ENCODE measurements at regions not wholly inside any gene's neighbourhood (a gene's known extent, or its start where the extent isn't known, plus 50 kb on each side); places are given as distances from the start of the nearest gene placed in this dataset.

DNA sequence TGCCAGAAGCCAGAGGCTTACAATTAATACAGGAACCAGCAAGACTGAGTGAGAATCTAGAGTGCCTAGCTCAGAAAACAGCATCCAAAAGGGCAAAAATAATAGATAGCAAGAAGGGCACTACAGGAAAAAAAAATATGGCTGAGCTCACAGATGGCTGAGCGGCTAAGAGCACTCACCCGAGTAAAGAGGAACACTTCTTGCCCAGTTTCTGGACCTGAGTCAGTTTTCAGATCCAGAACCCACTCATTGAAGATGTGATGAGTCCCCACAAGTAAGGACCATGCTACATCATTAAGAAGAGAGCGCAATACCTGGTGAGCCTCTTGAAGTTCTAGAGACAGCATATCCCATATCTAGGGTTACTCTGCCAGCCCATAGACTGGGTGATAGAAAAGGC lies 65.5 kb upstream of the MAP3K1 start:
- ATAC-seq (no peak), DNase-seq (no peak)
- H3K27me3 ChIP-seq (ENCODE audit: insufficient read depth in 3 of 3, low read length in 2 of 3) = no peaks in the 10 kb centered on the region
- no peak overlapping the region for H3K4me3 ChIP-seq
- intact Hi-C loops (cut with DNase I) = no loop called here
- H3K27ac ChIP-seq = no peak overlapping the region
- TF ChIP-seq, protein P1, sequence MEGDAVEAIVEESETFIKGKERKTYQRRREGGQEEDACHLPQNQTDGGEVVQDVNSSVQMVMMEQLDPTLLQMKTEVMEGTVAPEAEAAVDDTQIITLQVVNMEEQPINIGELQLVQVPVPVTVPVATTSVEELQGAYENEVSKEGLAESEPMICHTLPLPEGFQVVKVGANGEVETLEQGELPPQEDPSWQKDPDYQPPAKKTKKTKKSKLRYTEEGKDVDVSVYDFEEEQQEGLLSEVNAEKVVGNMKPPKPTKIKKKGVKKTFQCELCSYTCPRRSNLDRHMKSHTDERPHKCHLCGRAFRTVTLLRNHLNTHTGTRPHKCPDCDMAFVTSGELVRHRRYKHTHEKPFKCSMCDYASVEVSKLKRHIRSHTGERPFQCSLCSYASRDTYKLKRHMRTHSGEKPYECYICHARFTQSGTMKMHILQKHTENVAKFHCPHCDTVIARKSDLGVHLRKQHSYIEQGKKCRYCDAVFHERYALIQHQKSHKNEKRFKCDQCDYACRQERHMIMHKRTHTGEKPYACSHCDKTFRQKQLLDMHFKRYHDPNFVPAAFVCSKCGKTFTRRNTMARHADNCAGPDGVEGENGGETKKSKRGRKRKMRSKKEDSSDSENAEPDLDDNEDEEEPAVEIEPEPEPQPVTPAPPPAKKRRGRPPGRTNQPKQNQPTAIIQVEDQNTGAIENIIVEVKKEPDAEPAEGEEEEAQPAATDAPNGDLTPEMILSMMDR (IDR thresholded peaks at IDR 0.05) = no peak
- H3K36me3 ChIP-seq (ENCODE audit: insufficient read depth in 1 of 2, low read depth in 1 of 2) = no peaks in the 10 kb centered on the region
- no peaks in the 10 kb centered on the region for H3K4me1 ChIP-seq
- H3K9me3 ChIP-seq = peaks cover 4% of the 10 kb centered on the region
- 76 to 94% (median 93%) methylated on average over 3 of the region's 3 CpGs for WGBS, 3 donors

DNA sequence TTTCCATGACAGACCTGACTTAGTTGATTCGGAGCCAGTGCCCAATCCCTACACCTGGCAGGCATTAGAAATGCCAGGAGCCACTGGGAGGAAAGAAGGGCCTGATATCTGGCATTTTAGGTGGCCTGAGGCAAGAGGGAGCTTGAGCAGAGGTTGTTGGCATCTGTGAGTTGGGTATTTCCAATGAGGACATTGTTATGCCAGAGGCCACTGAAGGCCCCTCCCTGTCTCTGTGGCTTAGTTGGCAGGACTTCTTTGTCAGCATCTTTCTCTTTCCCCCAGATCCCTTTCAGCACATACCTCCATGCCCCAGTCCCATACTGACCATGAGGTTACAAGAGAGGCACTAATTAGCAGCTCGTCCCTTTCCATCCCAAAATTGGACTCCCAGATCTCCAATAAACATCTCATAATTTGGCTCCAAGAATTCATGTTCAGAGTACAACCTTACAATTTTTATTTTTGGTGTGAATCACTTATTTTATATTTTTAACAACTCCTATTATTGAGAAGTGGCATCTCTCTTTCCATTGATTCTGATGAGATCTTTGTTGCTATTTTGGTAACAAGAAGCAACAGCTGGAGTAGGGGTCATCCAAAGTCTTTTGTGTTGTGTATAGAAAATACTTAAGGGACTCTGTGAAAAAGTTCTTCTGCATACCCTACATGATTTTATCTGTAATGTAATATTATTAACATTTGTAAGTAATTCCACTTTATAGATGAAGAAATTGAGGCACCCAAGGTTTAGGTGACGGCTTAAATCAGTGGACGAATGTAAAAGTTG lies 68.6 kb upstream of the MAP3K1 start:
- Histone ChIP-seq H3K27me3 (ENCODE audit: insufficient read depth in 3 of 3, low read length in 2 of 3) (no peaks in the 10 kb centered on the region), H3K36me3 (ENCODE audit: insufficient read depth in 1 of 2, low read depth in 1 of 2) (no peaks in the 10 kb centered on the region), H3K4me1 (no peaks in the 10 kb centered on the region), H3K9me3 (no peaks in the 10 kb centered on the region), H3K4me3 (no peak overlapping the region), H3K27ac (no peak overlapping the region)
- WGBS, 3 donors = 76 to 84% (median 78%) methylated on average over 4 of the region's 4 CpGs
- TF ChIP-seq, protein P1 (IDR thresholded peaks at IDR 0.05) = no peak
- ATAC-seq (no peak), DNase-seq (no peak)
- intact Hi-C loops (cut with DNase I) = no loop called here

DNA sequence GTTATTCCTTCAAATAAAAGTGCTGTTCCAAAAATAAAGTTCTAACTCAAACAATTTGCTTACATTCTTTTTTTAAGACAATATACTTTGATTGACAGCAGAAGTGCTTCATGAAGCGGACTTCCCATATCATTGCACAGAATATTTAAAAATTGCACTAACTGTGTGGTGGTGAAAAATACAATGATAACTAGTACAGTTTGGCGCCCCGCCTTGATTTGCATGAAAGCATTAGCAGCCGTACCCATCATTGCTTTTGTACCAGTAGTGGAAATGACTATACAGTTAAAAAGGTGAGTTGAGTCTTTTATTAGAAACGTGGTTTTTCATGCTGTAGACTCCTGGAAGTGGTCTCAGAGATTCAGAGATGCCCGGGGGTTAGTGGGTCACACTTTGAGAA lies 69.5 kb upstream of the MAP3K1 start:
- Histone ChIP-seq H3K36me3 (ENCODE audit: insufficient read depth in 1 of 2, low read depth in 1 of 2) (no peaks in the 10 kb centered on the region), H3K27me3 (ENCODE audit: insufficient read depth in 3 of 3, low read length in 2 of 3) (no peaks in the 10 kb centered on the region), H3K27ac (no peak overlapping the region), H3K9me3 (no peaks in the 10 kb centered on the region), H3K4me3 (no peak overlapping the region), H3K4me1 (no peaks in the 10 kb centered on the region)
- TF ChIP-seq, protein P1 (IDR thresholded peaks at IDR 0.05) = no peak
- DNase-seq (no peak), ATAC-seq (no peak)
- WGBS, 3 donors = 92 to 95% (median 93%) methylated on average over 6 of the region's 6 CpGs
- intact Hi-C loops (cut with DNase I) = no loop called here

DNA sequence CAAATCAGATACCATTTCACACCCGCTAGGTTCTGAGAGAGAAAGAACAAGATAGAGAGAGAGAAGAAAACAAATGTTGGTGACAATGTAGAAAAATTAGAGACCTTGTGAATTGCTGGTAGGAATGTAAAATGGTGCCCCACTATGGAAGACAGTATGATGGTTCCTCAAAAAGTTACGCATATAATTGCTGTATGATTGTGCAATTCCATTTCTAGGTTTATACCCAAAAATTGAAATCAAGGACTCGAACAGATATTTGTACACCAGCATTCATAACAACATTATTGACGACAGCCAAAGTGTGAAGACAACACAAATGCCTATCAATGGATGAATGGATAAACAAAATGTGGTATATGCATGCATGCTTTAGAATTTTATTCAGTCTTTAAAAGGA lies 74.5 kb upstream of the MAP3K1 start:
- Histone ChIP-seq H3K4me3 (no peak overlapping the region), H3K27me3 (ENCODE audit: insufficient read depth in 3 of 3, low read length in 2 of 3) (no peaks in the 10 kb centered on the region), H3K27ac (no peak overlapping the region), H3K9me3 (no peaks in the 10 kb centered on the region), H3K36me3 (ENCODE audit: insufficient read depth in 1 of 2, low read depth in 1 of 2) (no peaks in the 10 kb centered on the region), H3K4me1 (no peaks in the 10 kb centered on the region)
- intact Hi-C loops (cut with DNase I) = no loop called here
- ATAC-seq = no peak
- no peak for DNase-seq
- TF ChIP-seq, protein P1 (IDR thresholded peaks at IDR 0.05) = no peak
- WGBS, 3 donors = 95 to 98% (median 97%) methylated on average over 4 of the region's 4 CpGs

DNA sequence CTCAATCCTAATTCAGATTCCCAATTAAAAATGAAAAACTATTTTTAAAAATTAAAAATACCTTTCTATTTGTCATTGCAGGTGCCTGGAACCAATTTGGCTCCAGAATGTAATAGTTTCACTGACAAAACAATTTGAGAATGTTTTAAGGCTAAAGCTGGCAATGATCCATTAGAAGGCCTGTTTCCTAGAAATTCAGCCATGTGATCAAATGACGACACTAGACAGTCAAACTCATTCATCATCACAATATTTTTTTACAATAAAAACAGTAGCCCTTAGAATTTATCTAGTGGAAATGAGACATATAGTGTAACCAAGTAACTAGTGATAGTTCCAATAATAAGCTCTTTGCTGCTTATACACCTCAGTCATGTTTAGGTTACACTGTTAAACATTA lies 75.4 kb upstream of the MAP3K1 start:
- WGBS, 3 donors = 21 to 41% (median 35%) methylated on average over 1 of the region's 1 CpG
- Histone ChIP-seq H3K4me1 (no peaks in the 10 kb centered on the region), H3K9me3 (no peaks in the 10 kb centered on the region), H3K36me3 (ENCODE audit: insufficient read depth in 1 of 2, low read depth in 1 of 2) (no peaks in the 10 kb centered on the region), H3K4me3 (no peak overlapping the region), H3K27me3 (ENCODE audit: insufficient read depth in 3 of 3, low read length in 2 of 3) (no peaks in the 10 kb centered on the region), H3K27ac (no peak overlapping the region)
- no peak for DNase-seq
- no peak for ATAC-seq
- intact Hi-C loops (cut with DNase I) = no loop called here
- TF ChIP-seq, protein P1 (IDR thresholded peaks at IDR 0.05) = no peak

Data from psoas muscle (tissue), 7 donors.